ENCODE measurements at regions not wholly inside any gene's neighbourhood (a gene's known extent, or its start where the extent isn't known, plus 50 kb on each side); places are given as distances from the start of the nearest gene placed in this dataset.

GRCh38 chr3:115341208-115341607 lies 194.1 kb upstream of the ZBTB20 start:
- TF ChIP-seq CTCF (conservative IDR thresholded peaks at IDR 0.05; ENCODE audit: low read depth, low read length) (no peak), EZH2 (IDR thresholded peaks at IDR 0.05; ENCODE audit: borderline replicate concordance, low read depth, low read length, poor library complexity, severe bottlenecking) (no peak)

Data from A673 (cell line).